GM23338 (cell line): ENCODE measurements at regions not wholly inside any gene's neighbourhood (a gene's known extent, or its start where the extent isn't known, plus 50 kb on each side); places are given as distances from the start of the nearest gene placed in this dataset.

Source experiments
- ATAC-seq: fragments of 200-7000 bp; cut with Tn5 transposase; 3 replicates; pipeline ENCODE4 v1.9.1; 2020
- DNase-seq: peaks from one replicate; pipeline ENCODE4 v3.0.0-alpha.2; 2015; ENCODE audit warnings: low spot score
- H2AFZ ChIP-seq: fragments of 200-600 bp; sonication (generic); 2 replicates; pipeline ENCODE4 v1.8.0; 2016; ENCODE audit warnings: antibody characterized with exemption, mild to moderate bottlenecking, moderate library complexity
- H3F3A ChIP-seq: fragments of 200-600 bp; sonication (generic); replicated peaks from 2 replicates; pipeline ENCODE4 v1.8.0; 2017; ENCODE audit warnings: antibody characterized with exemption, mixed run types, low read depth
- H3K27ac ChIP-seq: fragments of 200-600 bp; sonication (generic); 2 replicates; pipeline ENCODE4 v1.6.1; 2016; ENCODE audit warnings: low read depth
- H3K27me3 ChIP-seq: fragments of 200-600 bp; sonication (generic); 2 replicates; pipeline ENCODE4 v1.8.0; 2016; ENCODE audit warnings: mild to moderate bottlenecking, mixed run types, moderate library complexity; ENCODE audit not compliant: insufficient read depth
- H3K36me3 ChIP-seq: fragments of 200-600 bp; sonication (generic); 2 replicates; pipeline ENCODE4 v1.8.0; 2016; ENCODE audit warnings: mild to moderate bottlenecking; ENCODE audit not compliant: insufficient read depth
- H3K4me1 ChIP-seq: fragments of 200-600 bp; sonication (generic); 2 replicates; pipeline ENCODE4 v1.8.0; 2016; ENCODE audit warnings: mild to moderate bottlenecking, moderate library complexity; ENCODE audit not compliant: insufficient read depth
- H3K4me2 ChIP-seq: fragments of 200-600 bp; sonication (generic); 2 replicates; pipeline ENCODE4 v1.7.1; 2017; ENCODE audit warnings: mixed run types
- H3K4me3 ChIP-seq: fragments of 200-600 bp; sonication (generic); 2 replicates; pipeline ENCODE4 v1.6.1; 2016; ENCODE audit warnings: mixed run types
- H3K79me2 ChIP-seq: fragments of 200-600 bp; sonication (generic); replicated peaks from 2 replicates; pipeline ENCODE4 v1.8.0; 2017; ENCODE audit warnings: mild to moderate bottlenecking; ENCODE audit not compliant: insufficient read depth
- H3K9me2 ChIP-seq: fragments of 200-600 bp; sonication (generic); 2 replicates; pipeline ENCODE4 v1.8.0; 2017; ENCODE audit not compliant: insufficient read depth
- H4K20me1 ChIP-seq: fragments of 200-600 bp; sonication (generic); replicated peaks from 2 replicates; pipeline ENCODE4 v1.8.0; 2017; ENCODE audit warnings: mild to moderate bottlenecking; ENCODE audit not compliant: insufficient read depth
- H3K27ac Mint-ChIP-seq: 2 replicates; pipeline ENCODE4 v1.8.0; 2020; ENCODE audit warnings: inconsistent platforms, mild to moderate bottlenecking, moderate library complexity, mixed read lengths
- H3K27me3 Mint-ChIP-seq: 3 replicates; pipeline ENCODE4 v1.8.0; 2022; ENCODE audit warnings: low read depth, mild to moderate bottlenecking, moderate library complexity, mixed read lengths, inconsistent platforms; ENCODE audit not compliant: insufficient read depth, poor library complexity
- H3K36me3 Mint-ChIP-seq: 3 replicates; pipeline ENCODE4 v1.8.0; 2021; ENCODE audit warnings: low read depth, mild to moderate bottlenecking, inconsistent platforms, moderate library complexity, mixed read lengths
- H3K4me1 Mint-ChIP-seq: 3 replicates; pipeline ENCODE4 v1.8.0; 2020; ENCODE audit warnings: mild to moderate bottlenecking, inconsistent platforms, mixed read lengths
- H3K4me3 Mint-ChIP-seq: 3 replicates; pipeline ENCODE4 v1.8.0; 2021; ENCODE audit warnings: moderate library complexity, mild to moderate bottlenecking, inconsistent platforms, mixed read lengths
- H3K9me3 Mint-ChIP-seq: 3 replicates; pipeline ENCODE4 v1.8.0; 2020; ENCODE audit warnings: moderate library complexity, mild to moderate bottlenecking, inconsistent platforms, mixed read lengths
- CREB1 ChIP-seq: fragments of 250-450 bp; sonication (Bioruptor Pico); IDR thresholded peaks from 2 replicates; pipeline ENCODE4 v1.5.0; 2020; ENCODE audit warnings: low read depth, mild to moderate bottlenecking, moderate library complexity
- EZH2 ChIP-seq: fragments of 200-600 bp; sonication (generic); IDR thresholded peaks from one replicate; pipeline ENCODE4 v1.8.0; 2017; ENCODE audit warnings: antibody characterized with exemption, mild to moderate bottlenecking, low read depth; ENCODE audit not compliant: unreplicated experiment
- EZH2phosphoT487 ChIP-seq: fragments of 200-600 bp; sonication (generic); IDR thresholded peaks from one replicate; pipeline ENCODE4 v1.8.1; 2018; ENCODE audit warnings: antibody characterized with exemption; ENCODE audit not compliant: unreplicated experiment
- JUNB ChIP-seq: IDR thresholded peaks from one replicate; pipeline ENCODE4 v1.6.1; 2016; ENCODE audit warnings: antibody characterized with exemption; ENCODE audit not compliant: unreplicated experiment
- POLR2AphosphoS5 ChIP-seq: IDR thresholded peaks from 2 replicates; pipeline ENCODE4 v1.6.1; 2016; ENCODE audit warnings: antibody characterized with exemption, low read depth
- STAT1 ChIP-seq: IDR thresholded peaks from one replicate; pipeline ENCODE4 v1.6.1; 2016; ENCODE audit warnings: antibody characterized with exemption; ENCODE audit not compliant: unreplicated experiment
- ZNF331 ChIP-seq: fragments of 250-450 bp; sonication (Bioruptor Pico); IDR thresholded peaks from 2 replicates; pipeline ENCODE4 v1.5.0; 2020; ENCODE audit warnings: low read depth, mild to moderate bottlenecking, moderate library complexity
- TF ChIP-seq, protein P1 (sequence below), 2 experiments: fragments of 200-600 bp in 1 of 2; sonication (generic) in 1 of 2; conservative IDR thresholded peaks; 2 replicates each; pipeline versions ENCODE4 v1.5.1 to v1.6.1; 2016 to 2017; ENCODE audit warnings: antibody characterized with exemption in 2 of 2, low read depth in 2 of 2, mild to moderate bottlenecking in 2 of 2, moderate library complexity in 1 of 2
- TF ChIP-seq, protein P2 (sequence below): fragments of 250-450 bp; sonication (Bioruptor Pico); IDR thresholded peaks from 2 replicates; pipeline ENCODE4 v1.5.0; 2020; ENCODE audit warnings: mild to moderate bottlenecking, moderate library complexity
- TF ChIP-seq, protein P3 (sequence below): IDR thresholded peaks from one replicate; pipeline ENCODE4 v1.6.1; 2018; ENCODE audit warnings: antibody characterized with exemption; ENCODE audit not compliant: unreplicated experiment

DNA sequence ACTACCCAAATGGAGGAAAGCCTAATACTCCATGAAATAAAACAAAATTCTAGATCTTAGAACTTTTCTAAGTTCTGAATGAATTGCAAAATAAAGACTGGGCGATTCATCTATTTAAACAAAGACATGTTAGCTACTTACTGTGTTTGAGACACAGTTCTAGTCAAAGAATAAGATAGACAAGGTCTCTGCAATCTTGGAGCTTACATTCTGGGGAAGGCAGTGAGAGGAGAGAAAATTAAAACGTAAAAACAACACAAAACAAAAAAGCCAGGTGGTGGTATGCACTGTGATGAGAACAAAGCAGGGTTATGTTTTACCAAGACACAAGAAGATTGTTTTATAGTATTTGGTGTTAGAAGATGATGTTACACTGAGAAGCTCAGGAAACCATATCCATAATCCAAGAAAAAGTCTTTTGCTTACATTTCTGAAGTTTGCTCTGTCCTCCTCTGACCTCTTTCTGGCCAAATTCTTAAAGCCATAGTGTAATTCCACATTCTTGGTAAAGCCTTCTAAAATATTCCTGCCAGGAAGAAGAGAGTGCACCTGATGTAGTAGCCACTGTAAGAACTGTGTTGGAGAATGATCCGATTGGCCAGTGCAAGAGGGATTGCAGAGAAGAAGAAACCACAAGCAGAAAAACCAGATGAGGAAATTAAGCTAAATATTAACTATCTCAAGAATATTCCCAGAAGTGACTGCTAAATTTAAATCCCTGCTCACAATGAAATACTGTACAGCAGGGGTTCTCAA lies 218.4 kb downstream of the PCSK1 start (continued):
- TF ChIP-seq, protein P1, sequence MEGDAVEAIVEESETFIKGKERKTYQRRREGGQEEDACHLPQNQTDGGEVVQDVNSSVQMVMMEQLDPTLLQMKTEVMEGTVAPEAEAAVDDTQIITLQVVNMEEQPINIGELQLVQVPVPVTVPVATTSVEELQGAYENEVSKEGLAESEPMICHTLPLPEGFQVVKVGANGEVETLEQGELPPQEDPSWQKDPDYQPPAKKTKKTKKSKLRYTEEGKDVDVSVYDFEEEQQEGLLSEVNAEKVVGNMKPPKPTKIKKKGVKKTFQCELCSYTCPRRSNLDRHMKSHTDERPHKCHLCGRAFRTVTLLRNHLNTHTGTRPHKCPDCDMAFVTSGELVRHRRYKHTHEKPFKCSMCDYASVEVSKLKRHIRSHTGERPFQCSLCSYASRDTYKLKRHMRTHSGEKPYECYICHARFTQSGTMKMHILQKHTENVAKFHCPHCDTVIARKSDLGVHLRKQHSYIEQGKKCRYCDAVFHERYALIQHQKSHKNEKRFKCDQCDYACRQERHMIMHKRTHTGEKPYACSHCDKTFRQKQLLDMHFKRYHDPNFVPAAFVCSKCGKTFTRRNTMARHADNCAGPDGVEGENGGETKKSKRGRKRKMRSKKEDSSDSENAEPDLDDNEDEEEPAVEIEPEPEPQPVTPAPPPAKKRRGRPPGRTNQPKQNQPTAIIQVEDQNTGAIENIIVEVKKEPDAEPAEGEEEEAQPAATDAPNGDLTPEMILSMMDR (conservative IDR thresholded peaks at IDR 0.05; ENCODE audit: low read depth in 2 of 2) = no peak

DNA sequence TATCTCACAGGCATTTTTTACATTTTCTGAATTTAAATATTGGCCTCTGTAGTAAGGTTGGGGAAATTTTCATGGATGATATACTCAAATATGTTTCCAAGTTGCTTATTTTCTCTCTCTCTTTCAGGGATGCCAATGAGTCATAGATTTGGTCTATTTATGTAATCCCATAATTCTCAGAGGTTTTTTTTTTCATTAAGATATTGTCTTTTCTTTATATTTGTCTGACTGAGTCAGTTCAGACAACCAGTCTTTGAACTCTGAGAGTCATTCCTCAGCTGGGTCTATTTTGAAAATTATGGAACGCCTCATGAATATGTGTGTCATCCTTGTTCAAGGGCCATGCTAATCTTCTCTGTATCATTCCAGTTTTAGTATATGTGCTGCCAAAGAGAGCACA lies 223.2 kb downstream of the PCSK1 start:
- peaks cover 3% of the 10 kb centered on the region; the same call in 1 of the 3 replicates for H3K4me1 Mint-ChIP-seq
- no peak for TF ChIP-seq EZH2phosphoT487
- TF ChIP-seq, protein P2, sequence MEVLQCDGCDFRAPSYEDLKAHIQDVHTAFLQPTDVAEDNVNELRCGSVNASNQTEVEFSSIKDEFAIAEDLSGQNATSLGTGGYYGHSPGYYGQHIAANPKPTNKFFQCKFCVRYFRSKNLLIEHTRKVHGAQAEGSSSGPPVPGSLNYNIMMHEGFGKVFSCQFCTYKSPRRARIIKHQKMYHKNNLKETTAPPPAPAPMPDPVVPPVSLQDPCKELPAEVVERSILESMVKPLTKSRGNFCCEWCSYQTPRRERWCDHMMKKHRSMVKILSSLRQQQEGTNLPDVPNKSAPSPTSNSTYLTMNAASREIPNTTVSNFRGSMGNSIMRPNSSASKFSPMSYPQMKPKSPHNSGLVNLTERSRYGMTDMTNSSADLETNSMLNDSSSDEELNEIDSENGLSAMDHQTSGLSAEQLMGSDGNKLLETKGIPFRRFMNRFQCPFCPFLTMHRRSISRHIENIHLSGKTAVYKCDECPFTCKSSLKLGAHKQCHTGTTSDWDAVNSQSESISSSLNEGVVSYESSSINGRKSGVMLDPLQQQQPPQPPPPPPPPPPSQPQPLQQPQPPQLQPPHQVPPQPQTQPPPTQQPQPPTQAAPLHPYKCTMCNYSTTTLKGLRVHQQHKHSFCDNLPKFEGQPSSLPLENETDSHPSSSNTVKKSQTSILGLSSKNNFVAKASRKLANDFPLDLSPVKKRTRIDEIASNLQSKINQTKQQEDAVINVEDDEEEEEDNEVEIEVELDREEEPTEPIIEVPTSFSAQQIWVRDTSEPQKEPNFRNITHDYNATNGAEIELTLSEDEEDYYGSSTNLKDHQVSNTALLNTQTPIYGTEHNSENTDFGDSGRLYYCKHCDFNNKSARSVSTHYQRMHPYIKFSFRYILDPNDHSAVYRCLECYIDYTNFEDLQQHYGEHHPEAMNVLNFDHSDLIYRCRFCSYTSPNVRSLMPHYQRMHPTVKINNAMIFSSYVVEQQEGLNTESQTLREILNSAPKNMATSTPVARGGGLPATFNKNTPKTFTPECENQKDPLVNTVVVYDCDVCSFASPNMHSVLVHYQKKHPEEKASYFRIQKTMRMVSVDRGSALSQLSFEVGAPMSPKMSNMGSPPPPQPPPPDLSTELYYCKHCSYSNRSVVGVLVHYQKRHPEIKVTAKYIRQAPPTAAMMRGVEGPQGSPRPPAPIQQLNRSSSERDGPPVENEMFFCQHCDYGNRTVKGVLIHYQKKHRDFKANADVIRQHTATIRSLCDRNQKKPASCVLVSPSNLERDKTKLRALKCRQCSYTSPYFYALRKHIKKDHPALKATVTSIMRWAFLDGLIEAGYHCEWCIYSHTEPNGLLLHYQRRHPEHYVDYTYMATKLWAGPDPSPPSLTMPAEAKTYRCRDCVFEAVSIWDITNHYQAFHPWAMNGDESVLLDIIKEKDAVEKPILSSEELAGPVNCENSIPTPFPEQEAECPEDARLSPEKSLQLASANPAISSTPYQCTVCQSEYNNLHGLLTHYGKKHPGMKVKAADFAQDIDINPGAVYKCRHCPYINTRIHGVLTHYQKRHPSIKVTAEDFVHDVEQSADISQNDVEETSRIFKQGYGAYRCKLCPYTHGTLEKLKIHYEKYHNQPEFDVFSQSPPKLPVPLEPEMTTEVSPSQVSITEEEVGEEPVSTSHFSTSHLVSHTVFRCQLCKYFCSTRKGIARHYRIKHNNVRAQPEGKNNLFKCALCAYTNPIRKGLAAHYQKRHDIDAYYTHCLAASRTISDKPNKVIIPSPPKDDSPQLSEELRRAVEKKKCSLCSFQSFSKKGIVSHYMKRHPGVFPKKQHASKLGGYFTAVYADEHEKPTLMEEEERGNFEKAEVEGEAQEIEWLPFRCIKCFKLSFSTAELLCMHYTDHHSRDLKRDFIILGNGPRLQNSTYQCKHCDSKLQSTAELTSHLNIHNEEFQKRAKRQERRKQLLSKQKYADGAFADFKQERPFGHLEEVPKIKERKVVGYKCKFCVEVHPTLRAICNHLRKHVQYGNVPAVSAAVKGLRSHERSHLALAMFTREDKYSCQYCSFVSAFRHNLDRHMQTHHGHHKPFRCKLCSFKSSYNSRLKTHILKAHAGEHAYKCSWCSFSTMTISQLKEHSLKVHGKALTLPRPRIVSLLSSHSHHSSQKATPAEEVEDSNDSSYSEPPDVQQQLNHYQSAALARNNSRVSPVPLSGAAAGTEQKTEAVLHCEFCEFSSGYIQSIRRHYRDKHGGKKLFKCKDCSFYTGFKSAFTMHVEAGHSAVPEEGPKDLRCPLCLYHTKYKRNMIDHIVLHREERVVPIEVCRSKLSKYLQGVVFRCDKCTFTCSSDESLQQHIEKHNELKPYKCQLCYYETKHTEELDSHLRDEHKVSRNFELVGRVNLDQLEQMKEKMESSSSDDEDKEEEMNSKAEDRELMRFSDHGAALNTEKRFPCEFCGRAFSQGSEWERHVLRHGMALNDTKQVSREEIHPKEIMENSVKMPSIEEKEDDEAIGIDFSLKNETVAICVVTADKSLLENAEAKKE (CRISPR knock-in tag) = no peak
- no peak for TF ChIP-seq ZNF331
- no peak for TF ChIP-seq CREB1 (CRISPR knock-in tag)
- TF ChIP-seq, protein P1 (conservative IDR thresholded peaks at IDR 0.05; ENCODE audit: low read depth in 2 of 2) = no peak
- no peak for TF ChIP-seq JUNB
- TF ChIP-seq EZH2 = no peak
- TF ChIP-seq, protein P3, sequence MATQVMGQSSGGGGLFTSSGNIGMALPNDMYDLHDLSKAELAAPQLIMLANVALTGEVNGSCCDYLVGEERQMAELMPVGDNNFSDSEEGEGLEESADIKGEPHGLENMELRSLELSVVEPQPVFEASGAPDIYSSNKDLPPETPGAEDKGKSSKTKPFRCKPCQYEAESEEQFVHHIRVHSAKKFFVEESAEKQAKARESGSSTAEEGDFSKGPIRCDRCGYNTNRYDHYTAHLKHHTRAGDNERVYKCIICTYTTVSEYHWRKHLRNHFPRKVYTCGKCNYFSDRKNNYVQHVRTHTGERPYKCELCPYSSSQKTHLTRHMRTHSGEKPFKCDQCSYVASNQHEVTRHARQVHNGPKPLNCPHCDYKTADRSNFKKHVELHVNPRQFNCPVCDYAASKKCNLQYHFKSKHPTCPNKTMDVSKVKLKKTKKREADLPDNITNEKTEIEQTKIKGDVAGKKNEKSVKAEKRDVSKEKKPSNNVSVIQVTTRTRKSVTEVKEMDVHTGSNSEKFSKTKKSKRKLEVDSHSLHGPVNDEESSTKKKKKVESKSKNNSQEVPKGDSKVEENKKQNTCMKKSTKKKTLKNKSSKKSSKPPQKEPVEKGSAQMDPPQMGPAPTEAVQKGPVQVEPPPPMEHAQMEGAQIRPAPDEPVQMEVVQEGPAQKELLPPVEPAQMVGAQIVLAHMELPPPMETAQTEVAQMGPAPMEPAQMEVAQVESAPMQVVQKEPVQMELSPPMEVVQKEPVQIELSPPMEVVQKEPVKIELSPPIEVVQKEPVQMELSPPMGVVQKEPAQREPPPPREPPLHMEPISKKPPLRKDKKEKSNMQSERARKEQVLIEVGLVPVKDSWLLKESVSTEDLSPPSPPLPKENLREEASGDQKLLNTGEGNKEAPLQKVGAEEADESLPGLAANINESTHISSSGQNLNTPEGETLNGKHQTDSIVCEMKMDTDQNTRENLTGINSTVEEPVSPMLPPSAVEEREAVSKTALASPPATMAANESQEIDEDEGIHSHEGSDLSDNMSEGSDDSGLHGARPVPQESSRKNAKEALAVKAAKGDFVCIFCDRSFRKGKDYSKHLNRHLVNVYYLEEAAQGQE = no peak
- no peak for TF ChIP-seq POLR2AphosphoS5
- no peak for TF ChIP-seq STAT1

More for the DNA sequence above, 223.2 kb downstream of the PCSK1 start:
- Histone ChIP-seq H2AFZ (no peak overlapping the region), H3K9me2 (no peaks in the 10 kb centered on the region), H3K27ac (no peak overlapping the region), H3F3A (no peaks in the 10 kb centered on the region), H3K79me2 (no peaks in the 10 kb centered on the region), H3K4me3 (no peak overlapping the region), H3K4me1 (peaks cover 7% of the 10 kb centered on the region), H4K20me1 (no peaks in the 10 kb centered on the region), H3K27me3 (no peaks in the 10 kb centered on the region), H3K36me3 (no peaks in the 10 kb centered on the region), H3K4me2 (no peak overlapping the region)
- ATAC-seq (no peak), DNase-seq (no peak)
- H3K27ac Mint-ChIP-seq = no peak overlapping the region
- H3K27me3 Mint-ChIP-seq = no peaks in the 10 kb centered on the region
- H3K4me3 Mint-ChIP-seq = no peak overlapping the region
- H3K9me3 Mint-ChIP-seq = peaks cover 7% of the 10 kb centered on the region; the same call in 2 of the 3 replicates
- peaks cover 3% of the 10 kb centered on the region; the same call in 1 of the 3 replicates for H3K36me3 Mint-ChIP-seq
